Suprapubic skin (tissue), 4 donors: ENCODE measurements at regions not wholly inside any gene's neighbourhood (a gene's known extent, or its start where the extent isn't known, plus 50 kb on each side); places are given as distances from the start of the nearest gene placed in this dataset.

Source experiments
- DNase-seq, 2 donors: peaks; one replicate each; pipeline ENCODE4 v3.0.0-alpha.2; 2019; ENCODE audit warnings: low spot score in 2 of 2
- H3K27ac ChIP-seq: fragments of 200-600 bp; sonication (generic); one replicate; pipeline ENCODE4 v1.5.1; 2019
- H3K27me3 ChIP-seq: fragments of 200-600 bp; sonication (generic); one replicate; pipeline ENCODE4 v1.5.1; 2019
- H3K36me3 ChIP-seq: fragments of 200-600 bp; sonication (generic); one replicate; pipeline ENCODE4 v1.5.1; 2019
- H3K4me1 ChIP-seq: fragments of 200-600 bp; sonication (generic); one replicate; pipeline ENCODE4 v1.5.1; 2019
- H3K4me3 ChIP-seq: fragments of 200-600 bp; sonication (generic); one replicate; pipeline ENCODE4 v1.5.1; 2019; ENCODE audit warnings: mild to moderate bottlenecking
- H3K9me3 ChIP-seq: fragments of 200-600 bp; sonication (generic); one replicate; pipeline ENCODE4 v1.5.1; 2019
- EP300 ChIP-seq: sonication (generic); formaldehyde crosslinking; IDR thresholded peaks from one replicate; pipeline ENCODE4 v1.6.1; 2017; ENCODE audit warnings: antibody characterized with exemption
- POLR2A ChIP-seq, 2 donors: fragments of 450-650 bp; IDR thresholded peaks; one replicate each; pipeline ENCODE4 v1.6.1; 2017; ENCODE audit warnings: antibody characterized with exemption in 2 of 2, mild to moderate bottlenecking in 2 of 2, moderate library complexity in 2 of 2
- POLR2AphosphoS5 ChIP-seq, 3 donors: sonication (generic); formaldehyde crosslinking; IDR thresholded peaks; one replicate each; pipeline ENCODE4 v1.6.1; 2017; ENCODE audit warnings: antibody characterized with exemption in 3 of 3
- WGBS: methylation state at CpG from one replicate; pipeline ENCODE4 v1.1.5; 2018; 5-methylcytosine and 5-hydroxymethylcytosine counted together
- TF ChIP-seq, protein P1 (sequence below), 2 donors: fragments of 200-600 bp in 1 of 2; fragments of 450-650 bp in 1 of 2; sonication (generic) in 1 of 2; IDR thresholded peaks; one replicate each; pipeline ENCODE4 v1.5.1; 2016 to 2019; ENCODE audit warnings: antibody characterized with exemption in 2 of 2, mild to moderate bottlenecking in 1 of 2, moderate library complexity in 1 of 2

DNA sequence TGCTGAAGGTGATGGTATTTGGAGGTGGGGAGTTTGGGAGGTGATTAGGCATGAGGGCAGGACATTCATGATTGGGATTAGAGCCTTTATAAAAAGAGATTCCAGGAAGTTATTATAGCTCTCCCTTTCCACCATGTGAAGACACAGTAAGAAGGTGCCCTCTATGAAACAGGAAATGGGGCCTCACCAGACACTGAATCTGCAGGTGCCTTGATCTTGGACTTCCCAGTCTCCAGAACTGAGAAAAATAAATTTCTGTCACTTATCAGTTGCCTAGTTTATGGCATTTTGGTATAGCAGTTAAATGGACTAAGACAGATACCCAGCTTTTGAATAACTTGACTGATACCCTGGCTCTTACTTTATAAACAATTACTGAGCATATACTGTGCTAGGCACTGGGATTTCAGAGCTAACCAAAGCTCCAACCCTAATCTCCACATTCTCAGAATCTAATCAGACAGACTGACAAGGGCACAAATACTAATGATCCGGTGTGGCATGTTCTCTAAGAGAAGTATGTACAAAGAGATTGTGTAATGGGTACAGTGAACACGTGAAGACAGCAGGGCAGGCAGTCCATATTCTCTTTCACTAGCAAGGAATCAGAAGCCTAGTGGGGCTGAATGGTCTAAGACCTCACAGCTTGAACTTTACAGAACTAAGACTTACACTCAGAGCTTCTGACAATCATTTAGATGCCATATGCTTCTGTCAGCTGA is 343.1 kb downstream of the WDR72 start:
- TF ChIP-seq POLR2AphosphoS5 (IDR thresholded peaks at IDR 0.05) (no peak), EP300 (no peak), POLR2A (IDR thresholded peaks at IDR 0.05) (no peak)
- TF ChIP-seq, protein P1, sequence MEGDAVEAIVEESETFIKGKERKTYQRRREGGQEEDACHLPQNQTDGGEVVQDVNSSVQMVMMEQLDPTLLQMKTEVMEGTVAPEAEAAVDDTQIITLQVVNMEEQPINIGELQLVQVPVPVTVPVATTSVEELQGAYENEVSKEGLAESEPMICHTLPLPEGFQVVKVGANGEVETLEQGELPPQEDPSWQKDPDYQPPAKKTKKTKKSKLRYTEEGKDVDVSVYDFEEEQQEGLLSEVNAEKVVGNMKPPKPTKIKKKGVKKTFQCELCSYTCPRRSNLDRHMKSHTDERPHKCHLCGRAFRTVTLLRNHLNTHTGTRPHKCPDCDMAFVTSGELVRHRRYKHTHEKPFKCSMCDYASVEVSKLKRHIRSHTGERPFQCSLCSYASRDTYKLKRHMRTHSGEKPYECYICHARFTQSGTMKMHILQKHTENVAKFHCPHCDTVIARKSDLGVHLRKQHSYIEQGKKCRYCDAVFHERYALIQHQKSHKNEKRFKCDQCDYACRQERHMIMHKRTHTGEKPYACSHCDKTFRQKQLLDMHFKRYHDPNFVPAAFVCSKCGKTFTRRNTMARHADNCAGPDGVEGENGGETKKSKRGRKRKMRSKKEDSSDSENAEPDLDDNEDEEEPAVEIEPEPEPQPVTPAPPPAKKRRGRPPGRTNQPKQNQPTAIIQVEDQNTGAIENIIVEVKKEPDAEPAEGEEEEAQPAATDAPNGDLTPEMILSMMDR (IDR thresholded peaks at IDR 0.05): no peak

DNA sequence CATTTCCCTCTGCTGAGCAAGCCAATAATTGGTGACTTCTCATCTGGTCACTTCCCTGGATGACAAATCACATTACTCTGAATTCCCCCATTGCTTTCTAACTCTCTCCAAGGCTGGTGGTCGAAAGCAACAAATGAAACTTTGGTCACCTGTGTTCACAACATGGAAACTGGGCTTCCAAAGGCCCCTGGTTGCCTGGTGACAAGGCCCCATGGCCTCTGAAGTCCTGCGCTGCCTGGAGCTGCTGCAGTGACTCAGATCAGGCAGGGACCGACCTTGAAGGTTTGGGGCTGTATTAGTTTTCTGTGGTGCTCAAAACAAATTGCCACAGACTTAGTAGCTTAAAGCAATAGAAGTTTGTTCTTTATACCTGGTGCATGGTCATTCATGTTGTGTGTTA is 345.3 kb downstream of the WDR72 start:
- Histone ChIP-seq H3K4me1 (no peaks in the 10 kb centered on the region), H3K27me3 (no peaks in the 10 kb centered on the region), H3K27ac (no peak overlapping the region), H3K36me3 (no peaks in the 10 kb centered on the region), H3K9me3 (no peaks in the 10 kb centered on the region), H3K4me3 (no peak overlapping the region)
- DNase-seq: no peak
- TF ChIP-seq POLR2A (IDR thresholded peaks at IDR 0.05) (no peak), EP300 (no peak), POLR2AphosphoS5 (IDR thresholded peaks at IDR 0.05) (no peak)
- TF ChIP-seq, protein P1 (IDR thresholded peaks at IDR 0.05): no peak
- 86% methylated on average over 3 of the region's 3 CpGs for WGBS

More for the DNA sequence above, 343.1 kb downstream of the WDR72 start:
- DNase-seq: no peak
- Histone ChIP-seq H3K4me3 (no peak overlapping the region), H3K9me3 (no peaks in the 10 kb centered on the region), H3K27me3 (no peaks in the 10 kb centered on the region), H3K27ac (no peak overlapping the region), H3K4me1 (no peaks in the 10 kb centered on the region), H3K36me3 (no peaks in the 10 kb centered on the region)
- 79% methylated on average over 2 of the region's 2 CpGs for WGBS

DNA sequence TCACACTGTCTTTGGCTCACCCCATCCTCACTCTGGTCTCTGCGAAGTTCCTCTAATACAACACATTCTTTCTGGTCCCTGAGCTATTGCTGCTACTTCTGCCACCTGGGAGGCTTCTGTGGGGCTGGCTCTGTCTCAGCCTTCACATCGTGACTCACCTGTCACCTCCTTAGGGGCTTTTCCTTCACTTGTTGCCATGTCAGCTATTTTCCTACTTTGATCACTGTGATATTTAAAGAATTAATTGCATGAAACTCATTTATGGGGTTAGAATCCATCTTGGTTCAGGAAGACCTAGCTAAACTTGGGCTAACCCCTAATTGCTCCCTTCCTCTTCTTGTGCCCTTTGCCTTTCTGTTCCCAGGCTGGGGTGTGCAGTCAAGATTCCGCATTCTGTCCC is 346.9 kb downstream of the WDR72 start:
- no peaks in the 10 kb centered on the region for H3K27me3 ChIP-seq
- no peaks in the 10 kb centered on the region for H3K4me1 ChIP-seq
- H3K36me3 ChIP-seq: no peaks in the 10 kb centered on the region
- H3K27ac ChIP-seq: no peak overlapping the region
- 84% methylated on average over 3 of the region's 3 CpGs for WGBS
- no peak for TF ChIP-seq EP300
- no peak for TF ChIP-seq POLR2A (IDR thresholded peaks at IDR 0.05)
- TF ChIP-seq, protein P1 (IDR thresholded peaks at IDR 0.05): no peak
- TF ChIP-seq POLR2AphosphoS5 (IDR thresholded peaks at IDR 0.05): no peak
- no peaks in the 10 kb centered on the region for H3K9me3 ChIP-seq
- no peak overlapping the region for H3K4me3 ChIP-seq
- no peak for DNase-seq

DNA sequence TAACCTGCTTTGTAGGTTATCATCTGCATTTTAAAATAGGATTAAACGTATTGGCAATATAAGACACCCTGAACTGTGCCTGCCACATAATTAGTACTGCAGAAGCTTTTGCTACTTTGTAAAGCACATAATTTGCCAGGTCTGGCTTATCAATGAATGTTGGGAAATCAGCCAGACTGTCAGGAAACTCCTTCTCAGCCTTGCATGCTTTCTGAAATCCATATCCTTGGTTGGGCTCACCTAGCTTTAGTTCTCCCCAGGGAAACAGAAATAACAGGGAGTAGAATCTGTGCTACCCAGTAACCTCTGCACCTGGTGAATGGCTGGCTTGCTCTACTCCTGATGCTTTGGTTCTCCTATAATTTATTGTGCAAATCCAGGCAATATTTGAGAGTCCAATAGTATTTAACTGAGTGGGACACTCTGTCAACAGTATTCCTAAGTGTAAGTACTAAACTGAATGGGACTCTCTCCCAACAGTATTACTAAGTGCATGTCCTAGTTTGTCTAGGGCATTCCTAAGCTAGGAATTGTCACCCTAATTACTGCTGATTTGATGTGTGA is 354.5 kb downstream of the WDR72 start:
- TF ChIP-seq POLR2A (IDR thresholded peaks at IDR 0.05): no peak
- WGBS: 73% methylated on average over 1 of the region's 1 CpG
- Histone ChIP-seq H3K27me3 (no peaks in the 10 kb centered on the region), H3K36me3 (no peaks in the 10 kb centered on the region), H3K9me3 (no peaks in the 10 kb centered on the region), H3K27ac (no peak overlapping the region), H3K4me3 (no peak overlapping the region), H3K4me1 (no peaks in the 10 kb centered on the region)
- no peak for DNase-seq

DNA sequence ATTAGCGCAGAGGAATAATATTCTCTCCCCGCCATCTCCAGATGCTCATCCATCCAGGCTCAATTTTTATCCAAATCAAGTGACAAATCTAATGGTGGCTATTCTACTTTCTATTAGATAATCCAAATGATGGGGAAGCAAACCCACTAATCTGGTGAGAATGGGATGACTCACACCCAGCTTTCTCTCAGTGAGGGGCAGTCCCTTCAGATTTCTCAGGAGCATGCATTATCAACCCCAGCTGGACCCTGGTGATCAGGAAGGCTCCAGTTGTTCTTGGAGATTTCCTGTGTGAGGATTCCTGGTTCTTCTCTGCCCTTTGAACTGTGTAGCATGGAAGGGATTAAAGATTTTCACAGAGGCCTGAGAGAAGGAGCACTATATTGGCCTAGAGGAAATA is 358.0 kb downstream of the WDR72 start:
- WGBS: 100% methylated on average over 2 of the region's 2 CpGs

More for the DNA sequence above, 358.0 kb downstream of the WDR72 start:
- Histone ChIP-seq H3K36me3 (no peaks in the 10 kb centered on the region), H3K4me1 (no peaks in the 10 kb centered on the region), H3K4me3 (no peak overlapping the region), H3K9me3 (no peaks in the 10 kb centered on the region), H3K27me3 (no peaks in the 10 kb centered on the region), H3K27ac (no peak overlapping the region)
- TF ChIP-seq POLR2AphosphoS5 (IDR thresholded peaks at IDR 0.05) (no peak), POLR2A (IDR thresholded peaks at IDR 0.05) (no peak), EP300 (no peak)
- TF ChIP-seq, protein P1 (IDR thresholded peaks at IDR 0.05): no peak
- DNase-seq: no peak
